HG03060 (cell line): ENCODE measurements at regions not wholly inside any gene's neighbourhood (a gene's known extent, or its start where the extent isn't known, plus 50 kb on each side); places are given as distances from the start of the nearest gene placed in this dataset.

ENCODE experiments used
- ATAC-seq: cut with Tn5 transposase; IDR thresholded peaks from one replicate; pipeline ENCODE4 v1.9.1; 2021; ENCODE audit warnings: low read depth, moderate number of reproducible peaks; ENCODE audit not compliant: unreplicated experiment

DNA sequence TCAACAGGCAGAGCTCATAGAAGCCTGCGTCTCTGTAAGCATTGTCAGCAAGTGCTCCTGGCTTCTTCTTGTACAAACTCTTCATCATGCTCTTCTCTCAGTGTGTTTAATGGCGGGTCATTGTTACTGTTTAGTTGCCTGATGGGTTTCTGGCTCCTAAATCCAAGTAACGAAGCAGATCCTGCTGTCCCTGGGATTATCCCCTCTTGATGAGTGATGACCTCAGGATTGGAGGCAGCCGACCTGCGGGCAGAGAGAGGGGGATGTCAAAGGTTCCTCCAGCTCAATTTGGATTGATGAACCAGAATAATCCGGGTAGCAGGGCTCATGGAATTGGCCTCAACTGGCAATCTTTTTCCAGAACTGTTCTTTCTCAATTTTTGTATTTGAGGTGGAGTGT, 66.1 kb upstream of the BARHL2 start:
- ATAC-seq: no peak

DNA sequence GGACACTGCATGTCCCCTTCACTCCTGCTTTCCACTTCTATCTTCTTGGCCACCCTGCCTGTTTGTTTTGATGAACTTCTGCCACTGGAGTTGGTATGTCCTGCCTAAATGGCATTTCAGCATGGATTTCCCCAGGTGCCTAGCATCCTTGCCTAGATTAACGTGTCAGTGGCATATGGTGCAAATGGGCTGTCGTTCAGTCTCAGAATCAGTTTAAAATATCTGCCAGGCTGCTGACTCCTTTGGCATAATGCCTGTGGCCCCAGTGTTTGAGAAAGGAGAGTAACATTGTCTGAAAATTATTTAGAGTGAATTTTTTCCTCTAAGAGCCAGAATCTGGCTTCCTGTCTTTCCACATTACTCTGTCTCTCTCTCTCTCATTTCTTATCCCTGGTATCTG, 64.9 kb upstream of the BARHL2 start:
- no peak for ATAC-seq

GRCh38 chr1:90781534-90781933, 64.4 kb upstream of the BARHL2 start:
- no peak for ATAC-seq

DNA sequence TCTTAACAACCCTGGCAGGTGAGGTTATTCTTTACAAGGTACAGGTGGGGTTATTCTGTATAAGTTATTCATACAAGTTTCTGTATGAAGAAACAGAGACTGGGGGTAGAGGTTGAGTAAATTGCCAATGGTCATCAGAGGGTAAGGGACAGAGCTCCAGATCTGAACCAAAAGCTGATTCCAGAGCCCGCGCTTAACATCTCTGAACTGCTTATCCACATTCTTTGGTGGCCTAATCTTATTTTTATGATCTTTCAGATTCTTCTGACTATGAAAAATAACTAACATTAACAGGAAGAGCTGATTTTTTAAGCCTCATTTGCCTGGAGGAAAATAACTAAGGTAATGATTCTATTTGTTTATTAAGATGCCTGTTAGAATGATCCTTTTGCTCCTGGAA, 63.9 kb upstream of the BARHL2 start:
- ATAC-seq: no peak

DNA sequence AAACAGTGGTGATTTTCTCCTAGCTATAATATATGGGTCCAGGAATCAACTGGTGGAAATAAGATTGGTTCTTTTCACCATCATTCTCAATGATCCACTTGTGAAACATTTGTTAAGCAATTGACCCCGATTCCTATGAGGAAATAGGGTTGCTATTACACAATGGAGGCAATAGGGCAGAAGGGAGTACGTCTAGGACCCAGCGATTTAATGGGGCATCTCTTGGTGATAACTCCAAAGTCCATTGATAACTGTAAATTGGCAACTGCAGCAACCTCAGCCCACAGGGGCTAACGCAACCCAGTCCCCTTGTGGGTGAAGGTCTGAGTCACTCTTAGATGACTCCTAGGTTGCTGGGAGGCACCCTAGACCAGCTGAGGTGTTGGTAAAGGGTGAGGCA, 62.5 kb upstream of the BARHL2 start:
- no peak for ATAC-seq

- ATAC-seq: no peak
Measured at GRCh38 chr1:90778486-90778885, 61.4 kb upstream of the BARHL2 start.

DNA sequence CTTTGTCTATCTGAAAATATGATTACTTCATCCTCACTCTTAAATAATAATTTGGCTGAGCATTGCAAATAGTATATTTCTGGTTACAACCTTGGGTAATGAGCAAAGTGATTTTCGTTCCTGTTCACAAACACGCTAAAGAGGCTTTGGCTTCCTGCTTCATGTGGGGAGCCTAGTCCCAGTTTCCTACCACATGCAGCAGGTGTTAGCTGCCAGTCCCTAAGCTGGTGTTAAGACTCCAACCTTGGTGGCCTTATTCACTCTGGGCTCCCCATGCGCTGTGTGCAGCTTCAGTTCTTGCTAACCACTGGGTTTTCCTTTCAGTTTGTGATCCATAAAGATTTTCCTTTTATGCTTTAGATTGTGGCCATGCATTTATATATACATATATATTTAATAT, 56.7 kb upstream of the BARHL2 start:
- no peak for ATAC-seq

DNA sequence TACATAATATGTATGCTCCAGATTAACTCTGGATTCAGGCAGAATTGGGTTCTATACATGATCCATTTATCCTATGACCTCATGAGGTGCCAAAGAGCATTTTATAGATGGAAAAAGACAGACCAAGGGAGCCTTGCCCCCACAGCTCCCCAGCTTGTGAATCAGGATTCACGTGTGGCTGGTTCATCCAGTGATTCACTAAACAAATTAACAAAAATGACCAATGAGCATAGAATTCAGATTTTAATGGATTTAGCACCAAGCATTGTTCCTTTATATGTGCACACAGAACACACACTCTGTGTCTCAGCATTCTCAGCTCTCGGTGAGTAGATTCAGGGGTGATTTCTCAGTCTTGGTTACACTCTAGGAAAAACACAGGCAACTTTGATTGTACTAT, 51.7 kb upstream of the BARHL2 start:
- ATAC-seq: no peak

GRCh38 chr1:90768098-90768497, 51.0 kb upstream of the BARHL2 start:
- no peak for ATAC-seq
